MM.1S (cell line): ENCODE measurements at regions not wholly inside any gene's neighbourhood (a gene's known extent, or its start where the extent isn't known, plus 50 kb on each side); places are given as distances from the start of the nearest gene placed in this dataset.

ENCODE experiments used
- DNase-seq: peaks from one replicate; pipeline ENCODE4 v3.0.0-alpha.2; 2015
- H2AFZ ChIP-seq: fragments of 300-600 bp; sonication (generic); 2 replicates; pipeline ENCODE4 v1.6.0; 2016; ENCODE audit warnings: antibody characterized with exemption, low read length
- H3F3A ChIP-seq: fragments of 300-600 bp; sonication (generic); 2 replicates; pipeline ENCODE4 v1.6.1; 2016; ENCODE audit warnings: mild to moderate bottlenecking, antibody characterized with exemption, low read length, moderate library complexity, mixed read lengths; ENCODE audit not compliant: insufficient read depth
- H3K27ac ChIP-seq: fragments of 300-600 bp; sonication (generic); 2 replicates; pipeline ENCODE4 v1.5.1; 2016; ENCODE audit warnings: mild to moderate bottlenecking, low read length
- H3K27me3 ChIP-seq: fragments of 300-600 bp; sonication (generic); replicated peaks from 2 replicates; pipeline ENCODE4 v1.6.0; 2016; ENCODE audit warnings: low read length; ENCODE audit not compliant: insufficient read depth
- H3K36me3 ChIP-seq: fragments of 300-600 bp; sonication (generic); replicated peaks from 2 replicates; pipeline ENCODE4 v1.6.1; 2016; ENCODE audit warnings: mild to moderate bottlenecking, low read length, mixed read lengths; ENCODE audit not compliant: insufficient read depth
- H3K4me1 ChIP-seq: fragments of 300-600 bp; sonication (generic); 2 replicates; pipeline ENCODE4 v1.6.1; 2016; ENCODE audit warnings: low read length, mixed read lengths
- H3K4me2 ChIP-seq: fragments of 300-600 bp; sonication (generic); 2 replicates; pipeline ENCODE4 v1.6.0; 2016; ENCODE audit warnings: low read depth, low read length
- H3K4me3 ChIP-seq: fragments of 300-600 bp; sonication (generic); 2 replicates; pipeline ENCODE4 v1.5.1; 2016; ENCODE audit warnings: low read length, mixed read lengths
- H3K79me2 ChIP-seq: fragments of 300-600 bp; sonication (generic); 2 replicates; pipeline ENCODE4 v1.6.1; 2016; ENCODE audit warnings: mixed run types, low read length, mixed read lengths
- H3K9ac ChIP-seq: fragments of 300-600 bp; sonication (generic); 2 replicates; pipeline ENCODE4 v1.6.1; 2016; ENCODE audit warnings: low read length, mixed read lengths
- H3K9me2 ChIP-seq: fragments of 300-600 bp; sonication (generic); replicated peaks from 2 replicates; pipeline ENCODE4 v1.6.1; 2016; ENCODE audit warnings: mild to moderate bottlenecking, low read length, mixed read lengths; ENCODE audit not compliant: insufficient read depth
- H3K9me3 ChIP-seq: fragments of 300-600 bp; sonication (generic); replicated peaks from 2 replicates; pipeline ENCODE4 v1.6.1; 2016; ENCODE audit warnings: mild to moderate bottlenecking, low read length, mixed read lengths; ENCODE audit not compliant: insufficient read depth
- H4K20me1 ChIP-seq: fragments of 300-600 bp; sonication (generic); 2 replicates; pipeline ENCODE4 v1.6.1; 2016; ENCODE audit warnings: mild to moderate bottlenecking, low read length, moderate library complexity, mixed read lengths; ENCODE audit not compliant: insufficient read depth
- CTCF ChIP-seq: fragments of 300-600 bp; sonication (generic); IDR thresholded peaks from 2 replicates; pipeline ENCODE4 v1.5.1; 2016; ENCODE audit warnings: antibody characterized with exemption, low read length, mixed read lengths
- EZH2 ChIP-seq: fragments of 300-600 bp; sonication (generic); optimal IDR thresholded peaks from 2 replicates; pipeline ENCODE3; 2017; ENCODE audit warnings: low read depth, mild to moderate bottlenecking, antibody characterized with exemption, low read length, mixed read lengths
- EZH2phosphoT487 ChIP-seq: fragments of 300-600 bp; sonication (generic); IDR thresholded peaks from 2 replicates; pipeline ENCODE4 v1.6.1; 2018; ENCODE audit warnings: antibody characterized with exemption, low read length

GRCh38 chr10:123595661-123596060, 70.5 kb upstream of the GPR26 start:
- no peak for TF ChIP-seq EZH2
- TF ChIP-seq CTCF = no peak
- no peak for TF ChIP-seq EZH2phosphoT487
- H3K4me2 ChIP-seq = no peak overlapping the region
- no peaks in the 10 kb centered on the region for H3F3A ChIP-seq
- H3K9me2 ChIP-seq = no peaks in the 10 kb centered on the region
- no peak for DNase-seq
- no peaks in the 10 kb centered on the region for H3K4me1 ChIP-seq
- H4K20me1 ChIP-seq = no peaks in the 10 kb centered on the region
- H3K27me3 ChIP-seq = no peaks in the 10 kb centered on the region
- H3K36me3 ChIP-seq = no peaks in the 10 kb centered on the region
- no peak overlapping the region for H2AFZ ChIP-seq
- no peaks in the 10 kb centered on the region for H3K79me2 ChIP-seq
- no peaks in the 10 kb centered on the region for H3K9me3 ChIP-seq
- H3K4me3 ChIP-seq = no peak overlapping the region
- H3K9ac ChIP-seq = no peak overlapping the region
- H3K27ac ChIP-seq = no peak overlapping the region

- no peak overlapping the region for H3K4me3 ChIP-seq
- H3K4me1 ChIP-seq = no peaks in the 10 kb centered on the region
- DNase-seq = no peak
- no peaks in the 10 kb centered on the region for H3F3A ChIP-seq
- no peak overlapping the region for H2AFZ ChIP-seq
- H3K79me2 ChIP-seq = no peaks in the 10 kb centered on the region
- H4K20me1 ChIP-seq = no peaks in the 10 kb centered on the region
- H3K9me2 ChIP-seq = no peaks in the 10 kb centered on the region
- no peak overlapping the region for H3K4me2 ChIP-seq
- no peaks in the 10 kb centered on the region for H3K36me3 ChIP-seq
- no peak overlapping the region for H3K9ac ChIP-seq
- TF ChIP-seq EZH2phosphoT487 = no peak
- TF ChIP-seq EZH2 = no peak
- TF ChIP-seq CTCF = no peak
- H3K9me3 ChIP-seq = no peaks in the 10 kb centered on the region
- no peaks in the 10 kb centered on the region for H3K27me3 ChIP-seq
- H3K27ac ChIP-seq = no peak overlapping the region
These were observed 68.5 kb upstream of the GPR26 start for GRCh38 chr10:123597676-123598075.

DNA sequence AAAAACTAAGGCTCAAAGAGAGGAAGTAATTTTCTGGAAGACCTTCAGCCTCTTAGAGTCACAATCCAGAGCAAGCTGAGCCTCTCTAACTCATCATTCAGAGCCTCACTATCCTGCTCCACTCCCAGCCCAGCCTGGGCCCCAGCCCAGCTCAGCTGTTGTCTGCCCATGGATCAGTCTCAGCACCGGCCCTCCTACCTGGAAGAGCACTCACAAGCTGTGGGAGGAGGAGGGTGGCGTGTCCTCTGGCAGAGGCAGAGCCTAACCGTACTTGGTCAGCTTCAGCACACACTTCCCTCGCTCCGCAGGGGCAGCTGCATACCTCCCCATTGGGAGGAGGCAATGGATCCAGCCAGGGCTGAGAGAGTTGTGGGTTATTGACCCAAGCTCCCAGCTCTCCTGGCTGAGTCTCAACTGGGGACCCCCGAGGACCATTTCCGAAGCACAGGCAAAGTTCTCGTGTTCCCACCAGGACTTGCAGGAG, 66.7 kb upstream of the GPR26 start:
- H3K9ac ChIP-seq = no peak overlapping the region
- H3K27me3 ChIP-seq = no peaks in the 10 kb centered on the region
- no peaks in the 10 kb centered on the region for H4K20me1 ChIP-seq
- no peak overlapping the region for H3K27ac ChIP-seq
- TF ChIP-seq EZH2 (no peak), CTCF (no peak), EZH2phosphoT487 (no peak)
- H3K79me2 ChIP-seq = no peaks in the 10 kb centered on the region
- no peak overlapping the region for H3K4me2 ChIP-seq
- H2AFZ ChIP-seq = no peak overlapping the region
- H3K36me3 ChIP-seq = no peaks in the 10 kb centered on the region
- DNase-seq = no peak
- no peaks in the 10 kb centered on the region for H3F3A ChIP-seq
- H3K4me1 ChIP-seq = no peaks in the 10 kb centered on the region
- no peak overlapping the region for H3K4me3 ChIP-seq
- H3K9me2 ChIP-seq = no peaks in the 10 kb centered on the region
- no peaks in the 10 kb centered on the region for H3K9me3 ChIP-seq
